Esophagus squamous epithelium (tissue), 5 donors: ENCODE measurements at regions not wholly inside any gene's neighbourhood (a gene's known extent, or its start where the extent isn't known, plus 50 kb on each side); places are given as distances from the start of the nearest gene placed in this dataset.

ENCODE experiments used
- DNase-seq: peaks from one replicate; lab custom pipeline; 2025; lab: John Stamatoyannopoulos, UW
- H3K27ac ChIP-seq, 4 donors: fragments of 200-600 bp; sonication (generic); one replicate each; pipeline ENCODE4 v1.5.1; 2016 to 2019; ENCODE audit warnings: mild to moderate bottlenecking in 1 of 4
- H3K27me3 ChIP-seq, 4 donors: fragments of 200-600 bp; sonication (generic); 1 replicate in 3 of 4; 2 replicates in 1 of 4; pipeline versions ENCODE4 v1.5.1 to v1.6.0; 2017 to 2021; ENCODE audit warnings: antibody characterized with exemption in 1 of 4
- H3K36me3 ChIP-seq, 3 donors: fragments of 200-600 bp; sonication (generic); one replicate each; pipeline ENCODE4 v1.5.1; 2016 to 2019
- H3K4me1 ChIP-seq, 3 donors: fragments of 200-600 bp; sonication (generic); one replicate each; pipeline ENCODE4 v1.5.1; 2017 to 2019
- H3K4me3 ChIP-seq, 4 donors: fragments of 200-600 bp; sonication (generic); 1 replicate in 3 of 4; 2 replicates in 1 of 4; pipeline ENCODE4 v1.5.1; 2016 to 2019; ENCODE audit warnings: mild to moderate bottlenecking in 2 of 4, moderate library complexity in 1 of 4
- H3K9me3 ChIP-seq, 3 donors: fragments of 200-600 bp; sonication (generic); one replicate each; pipeline ENCODE4 v1.5.1; 2016 to 2019
- POLR2A ChIP-seq, 4 donors: fragments of 450-650 bp; IDR thresholded peaks; one replicate each; pipeline ENCODE4 v1.6.1; 2017; ENCODE audit warnings: antibody characterized with exemption in 4 of 4, mild to moderate bottlenecking in 4 of 4, moderate library complexity in 3 of 4
- WGBS, 2 donors: methylation state at CpG; one replicate each; pipeline ENCODE4 v1.1.5; 2018; 5-methylcytosine and 5-hydroxymethylcytosine counted together
- intact Hi-C: fragments of 100-400 bp; cut with DNase I; formaldehyde crosslinking; loops from one replicate; pipeline ENCODE4 v1.15.0; 2022
- TF ChIP-seq, protein P1 (sequence below), 6 experiments: fragments of 450-650 bp in 4 of 6; fragments of 200-600 bp in 2 of 6; sonication (generic) in 2 of 6; IDR thresholded peaks; one replicate each; pipeline ENCODE4 v1.5.1; 2016 to 2019; ENCODE audit warnings: antibody characterized with exemption in 6 of 6, mild to moderate bottlenecking in 4 of 6, moderate library complexity in 4 of 6
- donor health status: DM: yes; HTN: yes; CAD: no.

DNA sequence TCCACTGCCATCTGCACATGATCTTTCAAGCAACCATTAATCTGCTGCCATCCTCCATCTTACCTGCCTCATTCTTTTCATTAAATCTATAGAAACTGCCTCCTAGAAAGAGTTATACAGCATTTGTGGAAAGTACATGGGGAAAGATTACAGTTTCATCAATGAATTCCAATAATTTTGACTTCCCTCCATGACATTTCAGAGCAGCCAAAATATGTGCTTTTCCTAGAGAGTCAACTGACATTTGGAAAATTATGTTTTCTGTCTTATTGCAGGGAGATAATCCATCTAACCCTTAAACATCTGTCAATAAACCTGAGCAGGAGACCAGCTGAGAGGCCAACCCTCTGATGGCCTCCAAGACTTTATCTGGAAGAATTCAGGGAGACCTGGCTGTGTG lies 147.0 kb upstream of the CDH5 start:
- H3K36me3 ChIP-seq: no peaks in the 10 kb centered on the region
- no peak for DNase-seq
- intact Hi-C loops: no loop called here
- no peaks in the 10 kb centered on the region for H3K27me3 ChIP-seq
- H3K27ac ChIP-seq: no peak overlapping the region
- TF ChIP-seq, protein P1, sequence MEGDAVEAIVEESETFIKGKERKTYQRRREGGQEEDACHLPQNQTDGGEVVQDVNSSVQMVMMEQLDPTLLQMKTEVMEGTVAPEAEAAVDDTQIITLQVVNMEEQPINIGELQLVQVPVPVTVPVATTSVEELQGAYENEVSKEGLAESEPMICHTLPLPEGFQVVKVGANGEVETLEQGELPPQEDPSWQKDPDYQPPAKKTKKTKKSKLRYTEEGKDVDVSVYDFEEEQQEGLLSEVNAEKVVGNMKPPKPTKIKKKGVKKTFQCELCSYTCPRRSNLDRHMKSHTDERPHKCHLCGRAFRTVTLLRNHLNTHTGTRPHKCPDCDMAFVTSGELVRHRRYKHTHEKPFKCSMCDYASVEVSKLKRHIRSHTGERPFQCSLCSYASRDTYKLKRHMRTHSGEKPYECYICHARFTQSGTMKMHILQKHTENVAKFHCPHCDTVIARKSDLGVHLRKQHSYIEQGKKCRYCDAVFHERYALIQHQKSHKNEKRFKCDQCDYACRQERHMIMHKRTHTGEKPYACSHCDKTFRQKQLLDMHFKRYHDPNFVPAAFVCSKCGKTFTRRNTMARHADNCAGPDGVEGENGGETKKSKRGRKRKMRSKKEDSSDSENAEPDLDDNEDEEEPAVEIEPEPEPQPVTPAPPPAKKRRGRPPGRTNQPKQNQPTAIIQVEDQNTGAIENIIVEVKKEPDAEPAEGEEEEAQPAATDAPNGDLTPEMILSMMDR (IDR thresholded peaks at IDR 0.05): no peak
- no peak for TF ChIP-seq POLR2A (IDR thresholded peaks at IDR 0.05)
- H3K9me3 ChIP-seq: no peaks in the 10 kb centered on the region
- no peaks in the 10 kb centered on the region for H3K4me1 ChIP-seq
- H3K4me3 ChIP-seq: no peak overlapping the region

DNA sequence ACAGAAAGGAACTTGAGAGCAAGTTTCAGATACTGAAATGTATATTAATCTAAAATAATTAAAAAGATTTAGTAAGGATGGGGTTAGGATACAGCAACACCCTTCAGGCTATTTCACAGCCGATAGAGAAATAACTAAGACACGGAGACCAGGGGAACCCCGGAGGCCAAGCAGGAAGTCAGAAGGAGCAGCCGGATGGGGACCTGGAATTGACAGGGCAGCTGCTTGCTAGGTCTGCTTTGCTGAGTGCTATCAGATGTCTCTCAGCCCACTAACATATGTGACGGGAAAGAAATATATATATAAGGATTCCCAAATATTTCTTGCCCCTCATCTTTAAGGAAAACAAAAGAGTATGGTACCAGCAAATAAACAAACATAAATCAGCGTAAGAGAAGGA lies 154.1 kb upstream of the CDH5 start:
- Histone ChIP-seq H3K27me3 (no peaks in the 10 kb centered on the region), H3K4me3 (no peak overlapping the region), H3K4me1 (no peaks in the 10 kb centered on the region), H3K36me3 (no peaks in the 10 kb centered on the region), H3K9me3 (no peaks in the 10 kb centered on the region), H3K27ac (no peak overlapping the region)
- TF ChIP-seq, protein P1 (IDR thresholded peaks at IDR 0.05): no peak
- TF ChIP-seq POLR2A (IDR thresholded peaks at IDR 0.05): no peak
- intact Hi-C loops: no loop called here
- DNase-seq: no peak
- 42 to 54% methylated on average over 6 of the region's 6 CpGs for WGBS, 2 donors

DNA sequence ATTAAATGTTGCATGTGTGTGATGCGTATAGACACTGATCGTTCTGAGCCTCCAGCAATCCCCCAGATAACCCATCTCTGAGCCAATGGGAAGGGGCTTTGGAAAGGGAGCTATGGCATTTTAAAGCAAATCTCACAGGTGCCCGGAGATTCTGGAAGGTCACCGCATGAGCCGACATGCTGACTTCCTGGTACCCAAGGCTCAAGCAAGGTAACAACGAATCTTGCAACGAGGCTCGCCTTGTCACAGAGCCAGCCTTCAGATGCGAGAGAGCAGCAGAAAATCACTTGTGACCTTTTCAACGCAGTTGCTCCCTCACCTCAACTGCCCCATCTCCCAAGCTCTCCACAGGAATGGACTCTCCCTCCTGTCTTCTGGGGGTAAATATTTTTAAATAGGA lies 154.8 kb upstream of the CDH5 start:
- TF ChIP-seq, protein P1 (IDR thresholded peaks at IDR 0.05): no peak
- TF ChIP-seq POLR2A (IDR thresholded peaks at IDR 0.05): no peak
- H3K9me3 ChIP-seq: no peaks in the 10 kb centered on the region
- H3K4me3 ChIP-seq: no peak overlapping the region
- DNase-seq: no peak
- no peaks in the 10 kb centered on the region for H3K4me1 ChIP-seq
- no peak overlapping the region for H3K27ac ChIP-seq
- intact Hi-C loops: no loop called here
- H3K27me3 ChIP-seq: no peaks in the 10 kb centered on the region
- 83 to 85% methylated on average over 10 of the region's 10 CpGs for WGBS, 2 donors
- H3K36me3 ChIP-seq: no peaks in the 10 kb centered on the region

DNA sequence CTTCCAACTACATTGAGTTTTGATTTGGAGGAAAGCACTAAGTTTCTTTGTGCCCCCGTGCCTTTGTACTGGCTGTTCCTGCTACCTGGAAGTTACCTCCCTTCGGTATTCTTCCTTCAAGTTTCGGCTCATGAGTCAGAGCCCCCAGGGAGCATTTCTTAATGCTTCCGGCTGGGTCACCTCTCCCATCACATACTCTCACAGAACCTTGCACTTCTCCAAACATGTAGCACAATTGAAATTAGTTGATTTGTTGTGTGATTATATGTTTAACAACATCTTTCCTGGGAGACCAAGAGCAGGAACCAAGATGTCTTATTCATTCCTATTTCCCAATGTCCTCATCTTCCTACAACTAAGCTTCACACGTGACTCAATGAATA lies 158.6 kb upstream of the CDH5 start:
- no peak for DNase-seq
- H3K27me3 ChIP-seq: no peaks in the 10 kb centered on the region
- H3K4me1 ChIP-seq: no peaks in the 10 kb centered on the region
- 38 to 62% methylated on average over 5 of the region's 5 CpGs for WGBS, 2 donors
- TF ChIP-seq, protein P1 (IDR thresholded peaks at IDR 0.05): no peak
- no peak for TF ChIP-seq POLR2A (IDR thresholded peaks at IDR 0.05)
- intact Hi-C loops: no loop called here
- H3K9me3 ChIP-seq: no peaks in the 10 kb centered on the region
- H3K27ac ChIP-seq: peak overlapping the region in 1 of 4 donors; percentile 59
- no peak overlapping the region for H3K4me3 ChIP-seq
- no peaks in the 10 kb centered on the region for H3K36me3 ChIP-seq

DNA sequence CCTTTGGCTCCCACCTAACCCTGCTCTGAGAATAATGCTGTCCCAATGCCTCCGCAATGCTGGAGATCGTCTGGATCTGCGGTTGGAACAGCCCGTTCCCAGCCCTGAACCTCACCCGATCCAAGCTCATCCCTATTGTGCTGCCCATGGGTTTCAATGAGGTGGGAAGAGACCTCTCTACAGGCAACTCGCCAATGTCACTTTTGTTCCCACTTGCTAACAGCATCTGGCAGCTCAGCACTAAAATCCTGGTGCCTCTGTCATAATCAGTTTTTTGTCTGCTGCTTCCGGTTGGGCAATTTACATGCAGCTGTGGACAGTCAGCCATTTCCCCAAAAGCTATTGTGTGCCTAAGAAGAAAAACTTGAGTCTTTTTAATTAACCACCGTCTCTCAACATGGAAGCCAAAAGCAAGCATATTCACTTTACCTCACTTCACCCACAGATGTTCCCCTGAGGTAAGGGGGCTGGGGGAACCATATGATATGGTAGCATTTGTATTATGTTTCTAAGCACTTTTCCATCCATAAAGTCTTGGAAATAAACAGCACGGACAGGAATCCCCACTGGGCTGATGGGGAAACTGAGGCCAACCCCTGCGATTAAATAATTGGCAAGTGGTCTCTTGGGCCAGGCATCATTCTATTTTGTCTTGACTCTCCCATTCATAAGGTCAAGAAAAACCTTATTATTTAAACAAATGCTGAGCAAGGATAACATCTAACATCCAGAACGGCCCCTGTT lies 159.2 kb upstream of the CDH5 start:
- Histone ChIP-seq H3K36me3 (no peaks in the 10 kb centered on the region), H3K9me3 (no peaks in the 10 kb centered on the region), H3K4me3 (no peak overlapping the region), H3K4me1 (no peaks in the 10 kb centered on the region), H3K27ac (peak overlapping the region in 1 of 4 donors; percentile 59), H3K27me3 (no peaks in the 10 kb centered on the region)
- TF ChIP-seq POLR2A (IDR thresholded peaks at IDR 0.05): no peak
- TF ChIP-seq, protein P1 (IDR thresholded peaks at IDR 0.05): no peak
- intact Hi-C loops: no loop called here
- 80 to 82% methylated on average over 11 of the region's 11 CpGs for WGBS, 2 donors
- DNase-seq: no peak
